DMS114 treated with DMSO at 0.1 percent for 48 hours (cell line): ENCODE measurements at regions not wholly inside any gene's neighbourhood (a gene's known extent, or its start where the extent isn't known, plus 50 kb on each side); places are given as distances from the start of the nearest gene placed in this dataset.
"Not testable (repeated sequence)": the region's sequence is repeated elsewhere in the genome, so short reads cannot be mapped to it uniquely, and the experiment has no call there.

Experiments used
- DNase-seq: peaks from one replicate; lab custom pipeline; 2025; ENCODE audit not compliant: unreplicated experiment; lab: John Stamatoyannopoulos, UW

- no peak for DNase-seq
Observed at GRCh38 chr15:25624504-25625177, 185.8 kb upstream of the UBE3A start.

- no peak for DNase-seq
Observed at GRCh38 chr15:25623708-25624107, 184.9 kb upstream of the UBE3A start.

- no peak for DNase-seq
Observed at GRCh38 chr15:25620466-25620865, 181.6 kb upstream of the UBE3A start.

- no peak for DNase-seq
Observed at GRCh38 chr15:25619761-25620160, 180.9 kb upstream of the UBE3A start.

GRCh38 chr15:25619076-25619475 lies 180.3 kb upstream of the UBE3A start:
- DNase-seq = no peak

- no peak for DNase-seq
Observed at GRCh38 chr15:25618161-25618560, 179.3 kb upstream of the UBE3A start.

- no peak for DNase-seq
Observed at GRCh38 chr15:25616471-25616870, 177.6 kb upstream of the UBE3A start.

- DNase-seq = no peak
Observed at GRCh38 chr15:25613134-25613533, 174.3 kb upstream of the UBE3A start.

GRCh38 chr15:25611603-25612002 lies 172.8 kb upstream of the UBE3A start:
- DNase-seq = no peak

- no peak for DNase-seq
Observed at GRCh38 chr15:25609371-25609770, 170.5 kb upstream of the UBE3A start.

- DNase-seq = no peak
Observed at GRCh38 chr15:25608926-25609325, 170.1 kb upstream of the UBE3A start.

- no peak for DNase-seq
Observed at GRCh38 chr15:25605151-25605550, 166.3 kb upstream of the UBE3A start.

- DNase-seq = no peak
Observed at GRCh38 chr15:25600751-25601150, 161.9 kb upstream of the UBE3A start.

- no peak for DNase-seq
Observed at GRCh38 chr15:25597571-25597970, 158.7 kb upstream of the UBE3A start.

GRCh38 chr15:25596644-25597562 lies 158.1 kb upstream of the UBE3A start:
- no peak for DNase-seq

- no peak for DNase-seq
Observed at GRCh38 chr15:25587616-25588340, 149.0 kb upstream of the UBE3A start.

- no peak for DNase-seq
Observed at GRCh38 chr15:25582886-25583285, 144.1 kb upstream of the UBE3A start.

GRCh38 chr15:25579127-25579526 lies 140.3 kb upstream of the UBE3A start:
- DNase-seq = no peak

- no peak for DNase-seq
Observed at GRCh38 chr15:25572191-25572590, 133.4 kb upstream of the UBE3A start.

GRCh38 chr15:25568751-25569150 lies 129.9 kb upstream of the UBE3A start:
- no peak for DNase-seq

GRCh38 chr15:25566545-25566944 lies 127.7 kb upstream of the UBE3A start:
- DNase-seq = not testable (repeated sequence)
